RPMI8226 (cell line): ENCODE measurements at regions not wholly inside any gene's neighbourhood (a gene's known extent, or its start where the extent isn't known, plus 50 kb on each side); places are given as distances from the start of the nearest gene placed in this dataset.

Source experiments
- DNase-seq: peaks from one replicate; pipeline ENCODE4 v3.0.0-alpha.2; 2015

GRCh38 chr9:119803679-119804078, 434.4 kb upstream of the BRINP1 start:
- DNase-seq, result no peak

- no peak for DNase-seq
These were observed 433.4 kb upstream of the BRINP1 start for GRCh38 chr9:119802621-119803020.

DNA sequence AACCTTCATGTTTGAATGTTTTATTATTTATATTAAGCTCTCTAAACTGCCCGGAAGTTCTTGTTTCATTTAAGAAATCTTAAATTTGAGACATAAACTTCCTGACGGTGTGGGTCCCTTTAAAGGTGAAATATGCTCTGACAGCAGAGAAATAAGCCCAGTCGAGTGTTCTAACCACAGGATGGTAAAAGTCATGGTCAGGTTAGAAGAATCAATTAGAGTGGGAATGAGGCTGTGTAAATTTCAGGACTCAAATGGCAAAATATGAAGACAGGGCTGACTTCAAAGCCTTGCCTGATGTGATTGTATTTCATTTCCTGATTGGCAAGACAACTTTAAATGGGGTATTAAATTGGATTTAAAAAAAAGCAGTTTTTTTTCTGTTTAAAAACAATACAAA, 432.9 kb upstream of the BRINP1 start:
- no peak for DNase-seq

DNA sequence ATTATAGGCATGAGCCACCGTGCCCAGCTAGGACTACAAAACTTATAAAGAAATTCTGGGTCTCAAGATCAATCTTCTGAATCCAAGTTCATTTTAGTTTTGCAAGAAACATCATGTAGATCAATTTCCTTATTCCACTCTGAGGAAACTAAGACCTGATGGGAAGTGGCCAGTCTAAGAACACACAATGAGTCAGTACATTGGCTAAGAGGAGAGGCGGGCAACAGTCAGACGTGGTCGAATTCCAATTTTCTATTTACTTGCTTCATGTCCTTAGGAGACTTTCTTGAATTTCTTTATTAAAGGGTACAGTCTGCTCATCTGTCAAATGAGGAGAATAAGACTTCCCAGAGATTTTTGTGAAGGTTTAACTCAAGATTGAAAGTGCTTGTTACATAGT, 432.1 kb upstream of the BRINP1 start:
- DNase-seq, result no peak

GRCh38 chr9:119795395-119795794, 426.2 kb upstream of the BRINP1 start:
- no peak for DNase-seq

DNA sequence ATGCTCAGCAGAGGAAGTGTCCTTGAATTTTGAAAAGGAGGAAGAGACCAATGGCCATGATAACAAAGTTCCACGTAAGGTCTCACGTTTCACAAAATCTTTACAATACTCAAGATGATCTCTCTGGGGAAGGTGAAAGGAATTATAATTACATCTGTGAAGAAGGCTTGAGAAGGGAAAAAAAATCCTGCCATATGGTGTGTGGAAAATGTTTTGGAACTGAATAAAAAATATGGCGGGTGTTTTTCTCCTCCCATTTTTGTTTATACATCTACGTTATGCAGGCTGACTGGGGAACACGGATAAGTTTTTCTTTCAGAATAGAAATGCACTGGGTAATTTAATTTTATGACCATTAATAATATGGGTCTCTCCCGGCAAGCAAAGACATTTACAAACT, 425.6 kb upstream of the BRINP1 start:
- DNase-seq, result no peak

DNA sequence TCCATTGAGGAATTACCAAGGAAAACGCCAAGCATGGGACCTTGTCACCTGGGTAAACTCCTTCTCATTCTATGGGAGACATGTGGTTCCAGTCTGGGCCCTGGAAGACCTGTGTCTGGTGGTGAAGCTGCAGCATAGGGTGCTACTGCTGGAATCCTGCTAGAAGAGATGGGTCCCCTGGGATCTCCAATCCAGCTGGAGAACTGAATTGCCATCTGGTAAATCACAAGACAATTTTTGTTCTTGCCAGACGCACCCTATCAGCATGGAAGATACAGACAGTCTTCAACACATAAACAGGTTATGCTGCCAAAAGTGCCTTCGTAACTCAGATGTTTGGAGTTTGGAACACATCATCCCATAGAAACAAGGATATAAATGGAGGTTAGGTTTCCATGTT, 424.0 kb upstream of the BRINP1 start:
- no peak for DNase-seq

DNA sequence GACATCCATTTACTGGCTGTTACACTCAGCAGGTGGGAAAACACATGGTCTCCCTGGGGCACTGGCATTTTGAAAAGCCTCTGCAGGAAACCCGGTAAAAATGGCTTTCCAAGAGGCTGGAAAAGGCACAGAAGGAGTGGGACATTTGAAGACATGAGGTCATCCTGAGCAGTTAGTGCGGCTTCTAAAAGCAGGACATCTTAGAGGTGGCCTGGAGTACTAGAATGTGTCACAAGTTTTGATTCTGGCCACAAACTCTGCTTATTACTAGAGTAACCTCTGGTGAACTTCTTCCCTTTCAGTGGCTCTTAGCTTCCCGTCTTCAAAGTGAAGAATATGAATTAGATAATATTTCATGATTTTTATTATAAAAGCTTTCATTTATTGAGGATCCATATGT, 423.0 kb upstream of the BRINP1 start:
- DNase-seq, result no peak

- no peak for DNase-seq
These were observed 420.8 kb upstream of the BRINP1 start for GRCh38 chr9:119789987-119790386.

DNA sequence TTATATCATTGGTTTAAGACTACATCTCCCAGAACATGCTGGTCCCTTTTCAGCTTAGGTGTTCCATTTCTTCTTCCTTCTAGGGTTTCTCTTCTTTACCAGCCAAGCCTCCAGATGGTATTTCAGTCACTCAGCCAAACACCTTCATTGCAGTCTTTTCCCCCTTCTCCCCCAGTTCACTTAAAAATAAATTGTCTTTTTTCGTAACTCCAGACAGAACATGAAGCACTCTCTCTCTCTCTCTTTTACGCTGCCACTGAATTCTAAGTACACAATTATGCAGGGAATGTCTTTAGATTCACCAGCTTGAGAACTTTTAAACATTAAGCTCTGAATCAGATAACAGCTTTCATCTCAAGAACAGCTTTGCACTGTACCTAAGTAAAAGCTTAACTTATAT, 419.7 kb upstream of the BRINP1 start:
- DNase-seq, result no peak

DNA sequence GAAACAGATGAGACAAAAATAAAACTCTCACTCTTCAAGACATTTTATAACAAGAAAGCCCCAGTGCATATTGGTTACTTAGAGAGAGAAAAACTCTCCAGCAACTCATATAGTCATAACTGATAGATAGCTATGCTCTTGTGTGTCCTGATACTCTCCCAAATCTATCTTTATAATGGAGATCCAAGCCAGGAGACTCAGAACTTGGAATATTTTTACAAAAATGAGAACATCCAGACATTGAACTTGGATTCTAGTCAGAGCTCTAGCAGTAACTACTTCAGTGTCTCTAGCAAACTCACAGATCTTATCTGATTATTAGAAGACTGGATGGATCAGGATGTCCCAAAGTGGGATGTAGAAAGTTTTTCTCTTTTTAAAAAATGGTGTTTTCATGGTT, 412.7 kb upstream of the BRINP1 start:
- no peak for DNase-seq

- no peak for DNase-seq
These were observed 406.2 kb upstream of the BRINP1 start for GRCh38 chr9:119775410-119775809.

DNA sequence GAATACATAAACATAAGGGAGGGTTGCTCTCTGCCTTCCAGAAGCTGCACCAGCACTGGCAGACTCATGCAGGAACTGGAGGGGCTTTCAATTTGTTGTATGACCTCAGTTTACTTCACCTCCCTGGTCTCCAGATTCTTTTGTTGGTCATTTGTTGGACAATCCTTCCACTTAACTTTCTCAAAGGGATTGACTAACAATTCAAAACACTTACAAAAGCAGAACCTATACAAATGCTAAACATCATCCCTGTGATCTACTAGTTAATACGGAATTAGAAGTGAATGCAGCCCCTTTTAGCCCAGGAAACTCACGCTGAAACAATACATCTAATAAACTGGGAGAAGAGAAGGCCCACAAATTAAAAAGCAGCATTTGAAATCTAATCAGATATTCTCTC, 404.6 kb upstream of the BRINP1 start:
- DNase-seq, result no peak

- no peak for DNase-seq
These were observed 402.1 kb upstream of the BRINP1 start for GRCh38 chr9:119771341-119771740.

GRCh38 chr9:119768266-119768665, 399.0 kb upstream of the BRINP1 start:
- DNase-seq, result no peak

- DNase-seq, result no peak
These were observed 396.5 kb upstream of the BRINP1 start for GRCh38 chr9:119765632-119766175.

DNA sequence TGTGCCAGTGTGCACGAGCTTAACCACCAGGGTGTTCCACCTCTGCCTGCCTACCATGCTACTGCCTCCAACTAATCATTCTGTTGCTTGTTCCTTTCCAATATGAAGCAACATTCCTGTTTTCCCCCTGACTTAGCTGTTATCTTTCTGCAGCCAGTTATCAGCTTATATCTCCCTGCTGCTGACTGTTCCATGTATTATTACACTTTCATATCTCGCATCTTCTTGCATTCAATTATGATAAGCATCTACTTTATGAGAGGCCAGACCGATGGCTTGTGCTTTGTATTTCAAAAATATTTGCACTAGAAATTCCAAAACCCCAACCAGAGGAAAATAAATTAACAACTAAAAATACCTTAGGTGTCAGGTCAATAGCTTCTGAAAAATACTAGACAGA, 394.0 kb upstream of the BRINP1 start:
- no peak for DNase-seq

DNA sequence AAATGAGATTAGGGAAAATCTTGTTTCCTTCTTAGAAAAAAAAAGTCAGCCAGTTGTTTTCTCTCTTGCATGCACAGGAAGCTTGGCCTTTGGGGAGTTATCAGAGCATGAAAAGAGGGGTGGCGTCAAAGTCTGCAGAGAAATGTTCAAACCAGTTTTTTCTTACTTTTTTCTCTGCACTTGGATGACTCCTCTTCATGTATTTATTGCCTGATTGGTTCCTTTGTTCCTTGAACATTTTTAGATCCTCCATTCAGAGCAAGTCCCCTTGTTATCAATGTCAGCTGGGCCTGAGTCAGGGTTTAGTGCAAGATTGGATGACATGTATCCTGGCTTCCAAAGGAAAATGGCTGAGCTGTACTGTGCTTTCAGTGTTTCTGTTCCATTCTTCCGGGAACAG, 392.6 kb upstream of the BRINP1 start:
- no peak for DNase-seq

GRCh38 chr9:119758990-119759389, 389.8 kb upstream of the BRINP1 start:
- DNase-seq, result no peak

- DNase-seq, result no peak
These were observed 389.0 kb upstream of the BRINP1 start for GRCh38 chr9:119758241-119758640.

- no peak for DNase-seq
These were observed 370.2 kb upstream of the BRINP1 start for GRCh38 chr9:119739476-119739875.

DNA sequence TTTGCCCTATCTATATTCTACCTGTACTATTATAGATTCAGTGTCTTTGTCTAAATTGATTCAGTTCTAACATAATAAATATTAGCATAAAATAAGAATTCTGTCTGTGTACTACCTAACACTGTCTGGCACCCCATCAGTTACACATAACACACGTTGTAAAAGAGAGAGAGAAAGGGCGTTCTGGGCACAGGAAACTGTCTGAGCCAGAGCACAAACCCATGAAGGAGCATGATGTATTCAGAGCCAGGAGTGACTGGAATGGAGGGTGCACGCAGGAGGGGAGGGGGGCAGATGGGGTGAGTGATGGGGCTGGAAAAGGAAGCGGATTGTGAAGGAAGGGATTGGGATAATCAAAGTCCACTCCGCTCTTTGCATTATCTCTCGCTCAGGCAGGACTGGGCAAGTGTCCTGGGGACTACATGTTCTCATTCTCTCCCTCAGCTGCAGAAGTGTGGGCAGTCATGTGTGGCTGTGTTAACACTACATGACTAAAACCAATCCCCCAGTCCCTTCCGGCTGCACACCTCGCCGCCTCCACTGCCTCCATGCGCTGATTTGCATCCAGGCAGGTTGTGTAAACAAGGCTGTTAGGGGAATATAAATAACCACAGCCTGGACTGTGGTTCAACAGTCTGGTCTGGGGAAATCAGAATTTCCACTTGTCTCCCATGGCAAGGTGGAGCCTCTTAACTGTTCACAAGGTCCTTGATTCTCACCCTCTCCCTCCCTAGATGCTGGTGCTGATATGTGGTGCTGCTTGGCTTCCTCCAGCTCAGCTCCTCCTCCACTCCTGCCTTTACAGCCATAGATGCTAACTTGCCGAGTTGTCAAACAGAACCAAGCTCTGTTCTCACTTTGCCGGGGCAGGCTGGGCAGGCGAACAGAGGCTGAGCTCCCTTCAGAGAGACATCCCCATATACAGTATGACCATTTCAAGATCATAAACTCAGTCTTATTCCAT, 367.5 kb upstream of the BRINP1 start:
- DNase-seq, result no peak

DNA sequence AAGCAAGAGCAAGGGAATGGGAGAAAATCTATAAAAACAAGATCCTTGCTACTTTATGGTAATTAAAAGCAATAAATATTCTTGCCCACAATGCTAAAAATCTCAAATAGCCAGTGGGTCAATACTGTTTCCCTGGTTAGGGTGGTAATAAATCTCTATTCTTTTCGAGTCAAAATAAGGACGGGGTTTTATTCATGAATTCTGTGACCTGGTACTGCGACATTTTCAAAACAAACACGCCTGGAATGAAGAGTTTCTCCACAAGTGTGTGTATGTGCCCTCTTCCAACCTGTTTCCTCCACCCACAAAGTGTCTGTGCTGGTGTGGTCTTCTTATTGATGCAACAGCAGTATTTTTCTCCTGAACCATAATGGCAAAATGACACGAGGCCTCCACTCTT, 358.8 kb upstream of the BRINP1 start:
- no peak for DNase-seq

- no peak for DNase-seq
These were observed 356.8 kb upstream of the BRINP1 start for GRCh38 chr9:119726035-119726434.

- DNase-seq, result no peak
These were observed 353.1 kb upstream of the BRINP1 start for GRCh38 chr9:119722384-119722783.
